ENCODE measurements at regions not wholly inside any gene's neighbourhood (a gene's known extent, or its start where the extent isn't known, plus 50 kb on each side); places are given as distances from the start of the nearest gene placed in this dataset.

GRCh38 chr11:134516529-134516928, 104.5 kb upstream of the B3GAT1 start:
- in situ Hi-C loops (cut with HindIII; ENCODE audit: low pct_ligation_motif_present, low pct_unique_long_range_greater_than_20kb, low sequenced_read_pairs) = no loop called here
- DNase-seq = no peak

DNA sequence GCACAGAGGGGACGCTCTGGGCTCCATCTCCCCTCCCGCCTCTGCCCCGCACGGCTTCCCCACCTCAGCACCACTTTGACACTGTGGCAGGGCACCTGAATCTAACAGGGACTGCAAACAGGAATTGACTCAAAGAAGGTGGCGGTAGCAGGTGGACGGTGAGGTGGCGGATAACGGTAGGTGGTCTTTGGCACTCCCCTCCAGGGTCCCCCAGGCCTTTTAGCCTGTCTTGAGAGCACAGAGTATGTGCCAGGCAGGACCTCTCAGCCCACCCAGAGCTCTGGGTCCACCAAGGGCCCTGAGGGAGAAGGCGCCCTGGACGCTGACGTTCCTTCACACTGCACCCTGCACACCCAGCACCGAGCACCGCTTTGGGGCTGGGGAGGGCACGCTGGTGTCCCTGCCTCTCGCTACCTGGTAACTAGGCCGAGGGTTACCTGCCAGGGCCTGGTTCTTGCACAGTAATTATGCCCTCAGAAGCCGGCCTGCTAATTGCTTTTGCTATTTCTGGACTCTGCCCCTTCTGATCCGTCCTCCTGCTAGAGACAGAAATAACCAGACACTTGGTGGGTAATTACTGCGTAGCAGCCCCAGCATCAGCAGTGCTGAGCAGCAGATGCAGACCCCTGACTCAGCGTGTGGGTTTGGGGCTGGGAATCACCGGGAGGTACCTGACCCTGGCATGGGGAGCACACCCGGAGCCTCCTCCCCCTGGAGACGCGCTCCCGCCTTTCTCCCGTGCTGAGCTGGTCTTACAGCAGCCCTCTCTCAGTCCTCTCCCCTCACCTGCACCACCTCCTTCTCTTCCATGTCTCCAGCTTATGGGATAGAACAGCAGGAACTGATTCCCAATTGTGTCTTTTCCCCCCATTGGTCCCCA, 103.3 kb upstream of the B3GAT1 start:
- DNase-seq = no peak
- in situ Hi-C loops (cut with HindIII; ENCODE audit: low pct_ligation_motif_present, low pct_unique_long_range_greater_than_20kb, low sequenced_read_pairs) = no loop called here

GRCh38 chr11:134514354-134514951, 102.4 kb upstream of the B3GAT1 start:
- in situ Hi-C loops (cut with HindIII; ENCODE audit: low pct_ligation_motif_present, low pct_unique_long_range_greater_than_20kb, low sequenced_read_pairs) = no loop called here
- DNase-seq = no peak

GRCh38 chr11:134513585-134514120, 101.6 kb upstream of the B3GAT1 start:
- no peak for DNase-seq
- in situ Hi-C loops (cut with HindIII; ENCODE audit: low pct_ligation_motif_present, low pct_unique_long_range_greater_than_20kb, low sequenced_read_pairs) = no loop called here

DNA sequence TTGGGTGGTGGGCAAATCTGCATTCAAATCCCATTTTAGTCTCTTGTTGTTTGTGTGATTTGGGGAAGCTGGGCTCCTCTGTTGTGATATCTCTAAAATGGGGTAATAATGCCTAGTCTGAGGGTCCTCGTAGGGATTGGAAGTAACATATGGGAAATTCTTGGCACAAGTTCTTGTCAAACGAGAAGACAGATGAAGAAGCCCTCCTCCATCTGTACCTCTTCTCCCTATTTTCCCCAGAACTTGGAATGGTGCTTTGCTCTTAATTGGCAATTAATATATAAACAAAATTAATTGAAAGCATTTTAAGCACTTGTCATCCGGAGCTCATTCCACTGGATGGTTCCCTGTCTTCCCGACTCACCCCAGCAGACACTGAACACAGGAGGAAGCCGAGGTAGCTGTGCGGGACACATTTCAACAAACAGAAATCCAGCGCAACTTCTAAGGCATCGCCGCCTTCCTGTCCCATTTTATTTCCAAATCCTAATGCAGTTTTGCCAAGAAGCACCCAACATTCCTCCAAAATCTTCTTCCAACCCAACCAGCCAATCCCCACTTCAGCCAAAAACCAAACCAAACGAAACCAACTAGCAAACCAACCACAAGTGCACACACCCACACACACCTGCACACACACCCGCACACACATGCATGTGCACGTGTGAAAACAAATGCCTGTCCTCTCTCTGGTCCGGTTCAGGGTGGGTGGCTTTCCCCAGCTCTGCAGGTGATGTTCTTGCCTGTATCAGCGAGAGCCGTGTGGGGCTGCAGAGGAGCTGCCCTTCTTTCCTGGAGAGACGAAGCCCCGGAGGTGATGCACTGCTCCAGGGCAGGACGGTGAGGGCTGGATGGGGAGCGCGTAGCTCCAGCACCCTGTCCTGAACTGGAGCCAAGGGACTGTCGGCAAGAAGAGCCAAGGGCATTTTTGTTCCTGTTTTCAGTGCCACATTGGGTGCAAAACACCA, 100.8 kb upstream of the B3GAT1 start:
- in situ Hi-C loops (cut with HindIII; ENCODE audit: low pct_ligation_motif_present, low pct_unique_long_range_greater_than_20kb, low sequenced_read_pairs) = no loop called here
- DNase-seq = no peak

DNA sequence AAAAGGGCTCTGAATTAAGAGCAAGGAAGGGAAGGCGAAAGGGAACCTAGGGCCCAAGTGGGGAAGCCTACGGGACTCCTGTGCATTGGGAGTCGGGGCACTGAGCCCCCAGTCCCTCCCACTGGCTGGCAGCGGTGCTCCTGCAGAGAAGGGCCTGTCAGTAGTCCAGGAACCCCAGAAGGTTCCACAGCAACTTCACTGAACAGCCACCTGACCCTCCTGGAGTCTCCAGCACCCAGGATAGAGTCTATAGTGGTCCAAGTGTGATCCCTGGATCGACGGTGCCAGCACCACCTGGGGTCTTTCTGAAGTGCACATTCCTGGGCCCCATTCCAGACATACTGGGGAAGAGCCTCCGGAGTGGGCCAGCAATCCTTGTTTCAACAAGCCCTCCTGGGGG, 100.0 kb upstream of the B3GAT1 start:
- DNase-seq = no peak
- in situ Hi-C loops (cut with HindIII; ENCODE audit: low pct_ligation_motif_present, low pct_unique_long_range_greater_than_20kb, low sequenced_read_pairs) = no loop called here

DNA sequence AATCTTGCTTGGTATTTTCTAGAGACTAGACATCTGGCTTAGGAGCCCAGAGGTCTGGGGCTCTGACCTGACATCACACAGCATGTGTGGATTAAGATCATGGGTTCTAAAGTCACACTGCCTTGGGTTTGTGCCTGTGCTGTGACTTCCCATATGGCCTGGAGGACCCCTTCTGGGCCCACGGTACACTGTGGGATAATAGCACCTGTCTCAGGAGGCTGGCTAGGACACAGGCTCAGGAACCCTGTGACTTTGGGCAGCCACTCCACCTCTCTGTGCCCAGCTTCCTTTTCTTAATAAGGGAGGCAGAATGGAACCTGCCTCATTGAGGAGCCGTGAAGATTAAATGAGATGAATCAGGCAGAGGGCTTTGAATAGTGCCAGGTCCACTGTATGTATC, 99.2 kb upstream of the B3GAT1 start:
- in situ Hi-C loops (cut with HindIII; ENCODE audit: low pct_ligation_motif_present, low pct_unique_long_range_greater_than_20kb, low sequenced_read_pairs) = no loop called here
- no peak for DNase-seq

DNA sequence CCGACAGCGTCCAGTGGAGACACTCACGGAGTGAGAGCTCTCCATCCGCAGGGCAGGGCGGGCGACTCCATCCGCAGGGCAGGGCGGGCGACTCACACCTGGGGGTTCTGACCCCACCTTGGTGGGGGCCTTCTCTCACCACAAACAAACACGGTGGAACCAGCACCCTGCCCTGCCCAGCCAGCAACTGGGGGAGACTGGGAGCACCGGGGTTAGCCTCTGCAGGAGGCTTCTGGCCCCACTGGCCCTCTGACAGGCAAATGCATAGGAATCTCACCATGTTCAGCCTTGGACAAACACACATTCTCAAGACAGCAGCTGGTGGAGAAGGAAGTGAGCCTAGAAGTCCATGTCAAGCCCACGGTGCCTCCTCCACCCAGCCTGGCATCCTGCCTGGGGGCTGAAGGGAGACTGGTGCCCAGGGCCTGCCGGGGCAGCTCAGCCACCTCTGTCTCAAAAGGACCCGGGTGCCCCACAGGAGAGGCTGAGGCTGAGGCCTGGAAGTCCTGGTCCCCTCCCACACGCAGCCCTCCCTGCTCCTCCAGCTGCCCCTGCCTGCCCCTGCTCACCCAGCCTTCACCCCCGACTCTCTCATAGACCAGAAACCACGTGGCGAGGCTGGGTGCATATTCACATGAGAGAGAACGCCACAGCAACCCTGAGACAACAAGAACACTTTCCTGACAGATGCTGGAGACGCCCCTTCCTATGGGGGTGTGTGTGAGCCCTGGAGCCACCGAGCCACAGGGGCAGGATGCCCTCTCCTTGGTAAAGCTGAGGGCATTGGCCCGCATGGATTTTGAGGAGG, 98.4 kb upstream of the B3GAT1 start:
- in situ Hi-C loops (cut with HindIII; ENCODE audit: low pct_ligation_motif_present, low pct_unique_long_range_greater_than_20kb, low sequenced_read_pairs) = no loop called here
- no peak for DNase-seq

- DNase-seq = no peak
- in situ Hi-C loops (cut with HindIII; ENCODE audit: low pct_ligation_motif_present, low pct_unique_long_range_greater_than_20kb, low sequenced_read_pairs) = no loop called here
Observed at GRCh38 chr11:134509381-134510232, 97.6 kb upstream of the B3GAT1 start.

DNA sequence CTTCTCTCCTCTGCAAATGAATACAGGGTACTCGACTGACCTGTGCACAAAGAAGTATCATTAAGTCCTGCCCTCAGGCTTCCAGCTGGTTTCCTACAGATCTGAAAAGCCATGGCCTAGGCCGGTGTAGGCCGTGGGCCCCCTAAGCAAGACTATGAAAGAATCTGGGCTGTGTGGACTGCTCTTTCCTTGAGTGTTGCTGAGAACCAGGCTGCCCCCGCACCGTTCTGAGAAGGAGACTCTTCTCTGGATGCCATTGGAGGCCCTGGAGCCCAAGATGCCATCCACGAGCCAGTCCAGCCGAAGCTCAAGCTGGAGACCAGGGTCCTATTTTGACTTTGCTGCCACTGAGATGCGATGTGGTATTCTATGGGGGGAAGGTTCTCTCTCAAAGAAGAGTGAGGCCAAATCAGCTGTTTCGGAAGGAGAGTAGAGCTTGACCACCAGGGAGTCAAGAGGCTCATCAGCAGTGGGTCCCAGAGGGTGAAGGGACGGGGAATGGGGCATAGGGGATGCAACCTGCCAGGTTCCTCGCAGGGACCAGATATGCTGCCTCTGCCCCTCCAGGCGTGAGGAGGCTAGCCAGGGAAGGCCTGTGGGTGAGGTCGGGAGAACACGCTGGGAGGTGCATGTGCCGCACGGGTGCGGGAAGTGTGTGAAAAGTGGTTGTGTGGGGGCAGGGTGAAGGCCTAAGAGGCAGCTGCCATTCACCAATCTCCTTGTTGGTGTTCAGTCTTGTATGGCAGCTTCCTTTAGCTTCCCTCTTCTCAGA, 96.4 kb upstream of the B3GAT1 start:
- in situ Hi-C loops (cut with HindIII; ENCODE audit: low pct_ligation_motif_present, low pct_unique_long_range_greater_than_20kb, low sequenced_read_pairs) = no loop called here
- no peak for DNase-seq

DNA sequence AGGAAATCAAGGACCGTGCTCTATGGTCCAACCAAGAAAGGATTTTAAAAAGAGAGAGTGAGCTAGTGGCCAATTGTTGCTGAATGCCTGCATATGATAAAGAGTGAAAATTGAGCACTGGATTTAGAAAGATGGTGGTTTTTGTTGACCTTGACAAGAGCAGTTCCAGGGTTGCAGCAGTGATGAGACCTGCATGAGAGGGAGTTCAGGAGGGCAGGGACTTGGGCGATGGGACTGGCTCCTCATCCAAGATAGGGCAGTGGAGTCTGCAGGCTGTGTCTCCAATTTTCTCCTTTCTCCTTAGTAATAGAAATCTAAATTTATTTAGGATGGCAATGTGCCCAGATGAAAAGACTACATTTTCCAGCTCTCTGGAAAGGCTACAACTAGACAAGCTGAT, 94.0 kb upstream of the B3GAT1 start:
- DNase-seq = no peak
- in situ Hi-C loops (cut with HindIII; ENCODE audit: low pct_ligation_motif_present, low pct_unique_long_range_greater_than_20kb, low sequenced_read_pairs) = no loop called here

DNA sequence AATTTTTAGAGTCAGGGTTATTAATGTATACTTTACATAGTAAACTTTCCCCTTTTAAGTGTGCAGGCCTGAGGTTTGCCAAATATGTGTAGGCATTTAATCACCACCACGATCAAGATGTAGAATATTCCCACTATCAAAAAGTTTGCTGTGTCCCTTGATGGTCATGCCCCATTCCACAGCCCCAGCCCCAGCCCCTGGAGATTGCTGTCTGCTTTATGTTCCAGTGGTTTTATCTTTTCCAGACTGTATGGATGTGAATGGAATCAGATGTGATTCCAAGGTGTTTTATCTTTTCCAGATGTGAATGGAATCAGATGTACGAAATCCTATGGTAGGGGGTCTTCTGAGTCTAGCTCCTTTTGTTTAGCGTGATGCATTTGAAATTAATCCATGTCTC, 93.1 kb upstream of the B3GAT1 start:
- in situ Hi-C loops (cut with HindIII; ENCODE audit: low pct_ligation_motif_present, low pct_unique_long_range_greater_than_20kb, low sequenced_read_pairs) = no loop called here
- no peak for DNase-seq

DNA sequence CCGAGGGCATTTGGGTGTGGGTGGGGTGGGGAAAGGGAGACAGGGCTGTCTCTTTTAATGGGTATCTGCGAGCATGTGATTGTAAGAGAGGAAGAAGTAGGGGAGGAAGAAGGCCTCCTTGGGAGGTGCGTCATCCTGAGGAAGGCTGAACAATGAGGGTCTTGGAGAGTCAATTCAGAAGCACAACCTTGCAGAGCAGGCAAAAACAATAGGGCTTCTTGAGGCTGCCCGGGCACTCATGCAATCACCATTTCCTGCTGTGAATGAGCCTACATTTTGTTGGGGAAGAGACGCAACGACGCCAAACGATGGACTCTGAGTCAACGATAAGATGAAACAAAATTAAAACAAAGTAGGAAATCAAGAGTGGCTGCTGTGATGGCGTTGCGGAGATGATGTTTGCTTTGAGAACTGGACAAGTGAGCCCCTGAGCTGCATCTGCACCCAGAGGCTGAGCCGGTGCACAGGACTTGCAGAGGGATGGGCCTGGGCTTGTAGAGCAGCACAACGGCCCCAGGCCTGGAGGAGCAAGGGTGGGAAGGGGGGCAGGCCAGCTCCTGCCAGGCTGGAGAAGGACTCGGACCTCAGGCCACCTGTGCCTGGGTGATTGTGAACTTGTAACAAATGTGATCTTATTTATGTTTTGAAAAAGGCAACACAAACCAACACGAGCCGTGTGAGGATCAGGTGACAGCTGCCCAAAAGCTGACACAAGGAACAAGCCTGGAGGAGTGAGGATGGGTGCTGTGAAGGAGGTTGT, 92.3 kb upstream of the B3GAT1 start:
- DNase-seq = no peak
- in situ Hi-C loops (cut with HindIII; ENCODE audit: low pct_ligation_motif_present, low pct_unique_long_range_greater_than_20kb, low sequenced_read_pairs) = no loop called here

DNA sequence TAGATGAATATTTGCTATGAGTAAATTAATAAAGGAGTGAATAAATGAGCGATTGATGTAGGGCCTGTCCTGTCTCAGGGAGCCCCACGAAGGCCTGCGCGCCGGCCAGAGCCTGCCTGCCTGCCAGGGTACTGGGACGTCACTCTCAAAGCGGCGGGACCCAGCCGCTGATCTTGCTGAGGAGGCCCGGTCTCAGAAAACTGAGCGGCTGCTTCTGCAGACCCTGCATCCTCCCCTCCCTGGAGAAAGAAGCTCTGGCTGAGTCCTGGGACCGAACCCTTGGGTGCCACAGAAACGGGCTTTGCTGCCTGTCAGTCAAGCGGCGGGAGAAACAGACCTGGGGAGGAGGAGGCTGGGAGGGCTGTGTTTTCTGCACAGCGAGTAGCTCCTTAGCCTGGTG, 91.6 kb upstream of the B3GAT1 start:
- no peak for DNase-seq

DNA sequence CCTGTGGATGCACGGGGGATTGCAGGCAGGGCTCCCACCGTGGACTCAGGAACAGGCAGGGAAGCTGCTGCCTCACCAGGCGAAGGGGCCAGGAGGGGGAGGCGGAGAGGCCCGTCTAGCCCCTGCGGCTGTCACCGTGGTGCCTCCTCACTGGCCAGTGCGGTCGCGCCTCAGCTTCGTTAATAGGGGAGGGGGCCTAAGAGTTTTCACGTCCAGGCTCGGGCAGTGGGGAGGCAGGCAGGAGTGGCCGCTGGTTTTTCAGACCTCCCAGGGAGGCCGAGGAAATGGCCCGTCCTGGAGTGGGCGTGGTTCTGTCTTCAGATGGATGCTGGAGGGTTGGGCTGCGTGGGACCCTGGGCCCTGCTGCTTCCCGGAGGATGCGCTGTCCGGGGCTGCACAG, 91.1 kb upstream of the B3GAT1 start:
- in situ Hi-C loops (cut with HindIII; ENCODE audit: low pct_ligation_motif_present, low pct_unique_long_range_greater_than_20kb, low sequenced_read_pairs) = no loop called here
- DNase-seq = no peak

More for the DNA sequence above, 91.6 kb upstream of the B3GAT1 start:
- in situ Hi-C loops (cut with HindIII; ENCODE audit: low pct_ligation_motif_present, low pct_unique_long_range_greater_than_20kb, low sequenced_read_pairs) = no loop called here

GRCh38 chr11:134502153-134502550, 90.1 kb upstream of the B3GAT1 start:
- no peak for DNase-seq
- in situ Hi-C loops (cut with HindIII; ENCODE audit: low pct_ligation_motif_present, low pct_unique_long_range_greater_than_20kb, low sequenced_read_pairs) = no loop called here
